Left lobe of liver (tissue), 2 donors: ENCODE measurements at regions not wholly inside any gene's neighbourhood (a gene's known extent, or its start where the extent isn't known, plus 50 kb on each side); places are given as distances from the start of the nearest gene placed in this dataset.

Experiments used
- ATAC-seq: fragments of 200-7000 bp; cut with Tn5 transposase; one replicate; pipeline ENCODE4 v1.9.1; 2020; ENCODE audit warnings: mild to moderate bottlenecking, moderate library complexity
- DNase-seq: peaks from one replicate; pipeline ENCODE4 v3.0.0-alpha.2; 2020; ENCODE audit warnings: low spot score
- donor health status: DM: no; HTN: no; CAD: no; lungs with moderate emphysema.
- donor health status: DM: no; HTN: yes; CAD: no.

- ATAC-seq = no peak
- DNase-seq = no peak
Observed at GRCh38 chr12:125267114-125267513, 201.9 kb downstream of the AACS start.

- DNase-seq = no peak
- no peak for ATAC-seq
Observed at GRCh38 chr12:125269276-125269675, 204.0 kb downstream of the AACS start.

- no peak for ATAC-seq
- DNase-seq = no peak
Observed at GRCh38 chr12:125271892-125272291, 206.7 kb downstream of the AACS start.

GRCh38 chr12:125272383-125272933 lies 207.2 kb downstream of the AACS start:
- ATAC-seq (no peak), DNase-seq (no peak)

GRCh38 chr12:125276567-125276966 lies 211.3 kb downstream of the AACS start:
- ATAC-seq (no peak), DNase-seq (no peak)

- DNase-seq = no peak
- ATAC-seq = no peak
Observed at GRCh38 chr12:125280482-125281377, 215.5 kb downstream of the AACS start.

- no peak for DNase-seq
- no peak for ATAC-seq
Observed at GRCh38 chr12:125282921-125283320, 217.7 kb downstream of the AACS start.

- DNase-seq = no peak
- no peak for ATAC-seq
Observed at GRCh38 chr12:125283521-125283920, 218.3 kb downstream of the AACS start.

- no peak for ATAC-seq
- no peak for DNase-seq
Observed at GRCh38 chr12:125284087-125284486, 218.9 kb downstream of the AACS start.

- no peak for DNase-seq
- ATAC-seq = no peak
Observed at GRCh38 chr12:125284945-125285685, 219.9 kb downstream of the AACS start.

GRCh38 chr12:125286005-125286727 lies 220.9 kb downstream of the AACS start:
- ATAC-seq = no peak
- no peak for DNase-seq

GRCh38 chr12:125287155-125287847 lies 222.1 kb downstream of the AACS start:
- no peak for ATAC-seq
- no peak for DNase-seq

- DNase-seq (no peak), ATAC-seq (no peak)
Observed at GRCh38 chr12:125288931-125289928, 224.0 kb downstream of the AACS start.

GRCh38 chr12:125289970-125290369 lies 224.7 kb downstream of the AACS start:
- DNase-seq (no peak), ATAC-seq (no peak)

- DNase-seq = no peak
- no peak for ATAC-seq
Observed at GRCh38 chr12:125292700-125293099, 227.5 kb downstream of the AACS start.

GRCh38 chr12:125295550-125295949 lies 230.3 kb downstream of the AACS start:
- DNase-seq (no peak), ATAC-seq (no peak)

GRCh38 chr12:125296701-125297100 lies 231.5 kb downstream of the AACS start:
- DNase-seq = no peak
- ATAC-seq = no peak

GRCh38 chr12:125299840-125300239 lies 234.6 kb downstream of the AACS start:
- ATAC-seq (no peak), DNase-seq (no peak)

GRCh38 chr12:125300249-125300648 lies 235.0 kb downstream of the AACS start:
- ATAC-seq = no peak
- DNase-seq = no peak
